ENCODE measurements at regions not wholly inside any gene's neighbourhood (a gene's known extent, or its start where the extent isn't known, plus 50 kb on each side); places are given as distances from the start of the nearest gene placed in this dataset.
"Not testable (repeated sequence)": the region's sequence is repeated elsewhere in the genome, so short reads cannot be mapped to it uniquely, and the experiment has no call there.

DNA sequence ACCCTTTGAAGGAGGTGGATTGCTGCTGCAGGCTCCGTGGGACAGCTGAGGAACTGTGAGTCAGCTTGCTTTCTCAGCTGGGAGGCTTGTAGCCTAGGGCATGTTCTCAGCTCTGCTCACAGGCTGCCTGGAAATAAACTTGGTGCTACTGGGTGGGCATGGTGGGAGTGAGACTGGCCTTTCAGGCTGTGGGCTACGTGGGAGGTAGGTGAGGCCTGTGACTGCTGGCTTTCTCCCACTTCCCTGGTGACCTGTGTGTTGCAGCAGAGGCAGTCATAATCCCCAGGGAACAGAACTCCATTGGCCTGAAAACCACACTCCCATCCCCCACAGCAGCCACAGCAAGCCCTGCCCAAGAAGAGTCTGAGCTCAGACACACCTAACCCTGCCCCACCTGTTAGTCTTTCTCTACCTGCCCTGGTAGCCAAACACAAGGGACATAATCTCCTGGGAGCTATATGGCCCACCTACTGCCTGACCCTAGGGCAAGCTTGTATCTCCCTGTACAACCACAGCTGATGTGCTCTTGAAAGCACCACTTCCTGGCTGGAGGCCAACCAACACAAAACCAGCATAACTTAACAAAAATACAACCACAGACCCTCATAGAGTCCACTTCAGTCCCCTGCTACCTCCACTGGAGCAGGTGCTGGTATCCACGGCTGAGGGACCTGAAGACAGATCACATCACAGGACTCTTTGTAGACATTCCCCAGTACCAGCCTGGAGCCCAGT, 236.5 kb downstream of the SQOR start:
- DNase-seq (ENCODE audit: low read depth), result no peak
- TF ChIP-seq, protein P1, sequence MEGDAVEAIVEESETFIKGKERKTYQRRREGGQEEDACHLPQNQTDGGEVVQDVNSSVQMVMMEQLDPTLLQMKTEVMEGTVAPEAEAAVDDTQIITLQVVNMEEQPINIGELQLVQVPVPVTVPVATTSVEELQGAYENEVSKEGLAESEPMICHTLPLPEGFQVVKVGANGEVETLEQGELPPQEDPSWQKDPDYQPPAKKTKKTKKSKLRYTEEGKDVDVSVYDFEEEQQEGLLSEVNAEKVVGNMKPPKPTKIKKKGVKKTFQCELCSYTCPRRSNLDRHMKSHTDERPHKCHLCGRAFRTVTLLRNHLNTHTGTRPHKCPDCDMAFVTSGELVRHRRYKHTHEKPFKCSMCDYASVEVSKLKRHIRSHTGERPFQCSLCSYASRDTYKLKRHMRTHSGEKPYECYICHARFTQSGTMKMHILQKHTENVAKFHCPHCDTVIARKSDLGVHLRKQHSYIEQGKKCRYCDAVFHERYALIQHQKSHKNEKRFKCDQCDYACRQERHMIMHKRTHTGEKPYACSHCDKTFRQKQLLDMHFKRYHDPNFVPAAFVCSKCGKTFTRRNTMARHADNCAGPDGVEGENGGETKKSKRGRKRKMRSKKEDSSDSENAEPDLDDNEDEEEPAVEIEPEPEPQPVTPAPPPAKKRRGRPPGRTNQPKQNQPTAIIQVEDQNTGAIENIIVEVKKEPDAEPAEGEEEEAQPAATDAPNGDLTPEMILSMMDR (IDR thresholded peaks at IDR 0.05; ENCODE audit: insufficient read depth, low read depth, low read length, missing control alignments), result no peak
- no peak overlapping the region for H3K4me3 ChIP-seq (ENCODE audit: low read depth, low read length)

DNA sequence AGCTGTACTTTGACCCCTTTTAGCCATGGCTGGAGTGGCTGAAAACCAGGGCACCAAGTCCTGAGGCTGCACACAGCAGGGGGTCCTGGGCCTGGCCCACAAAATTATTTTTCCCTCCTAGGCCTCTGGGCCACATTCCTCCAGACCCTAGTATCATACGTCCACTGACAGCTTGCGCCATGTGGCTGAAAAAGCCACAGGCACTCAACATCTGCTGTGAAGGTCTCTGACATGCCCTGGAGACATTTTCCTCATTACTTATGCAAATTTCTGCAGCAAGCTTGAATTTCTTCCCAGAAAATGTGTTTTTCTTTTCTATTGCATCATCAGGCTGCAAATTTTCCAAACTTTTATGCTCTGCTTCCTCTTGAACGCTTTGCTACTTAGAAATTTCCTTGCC, 239.0 kb downstream of the SQOR start:
- no peak for DNase-seq (ENCODE audit: low read depth)
- TF ChIP-seq, protein P1 (IDR thresholded peaks at IDR 0.05; ENCODE audit: insufficient read depth, low read depth, low read length, missing control alignments), result no peak
- no peak overlapping the region for H3K4me3 ChIP-seq (ENCODE audit: low read depth, low read length)

DNA sequence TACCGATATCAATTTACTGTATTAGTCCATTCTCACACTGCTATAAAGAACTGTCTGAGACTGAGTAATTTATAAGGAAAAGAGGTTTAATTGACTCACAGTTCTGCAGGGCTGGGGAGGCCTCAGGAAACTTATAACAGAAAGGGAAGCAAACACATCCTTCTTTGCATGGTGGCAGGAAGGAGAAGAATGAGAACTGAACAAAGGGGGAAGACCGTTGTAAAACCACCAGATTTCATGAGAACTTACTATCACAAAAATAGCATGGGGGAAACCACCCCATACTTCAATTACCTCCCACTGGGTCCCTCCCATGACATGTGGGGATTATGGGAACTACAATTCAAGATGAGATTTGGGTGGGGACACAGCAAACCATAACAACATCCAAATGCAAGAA, 239.7 kb downstream of the SQOR start:
- DNase-seq (ENCODE audit: low read depth), result not testable (repeated sequence)

DNA sequence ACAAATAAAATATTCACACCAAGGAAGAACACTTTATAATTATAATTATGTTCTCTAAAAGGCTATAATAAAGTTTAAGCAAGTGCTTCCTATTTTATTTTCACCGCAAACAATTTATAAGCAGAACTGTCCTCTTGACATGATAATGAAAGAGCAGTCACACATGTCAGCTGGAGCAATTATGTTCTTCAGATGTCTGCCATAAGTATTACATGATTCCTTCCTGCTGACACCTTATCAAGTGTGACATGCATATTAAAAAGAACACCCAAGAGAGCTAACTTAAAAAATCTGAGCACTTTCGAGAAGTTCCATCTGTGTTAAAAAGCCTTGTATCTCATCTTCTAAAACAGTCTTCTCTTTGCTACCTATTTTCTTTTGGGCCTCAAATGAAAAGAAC, 249.5 kb downstream of the SQOR start:
- H3K4me3 ChIP-seq (ENCODE audit: low read depth, low read length), result no peak overlapping the region
- TF ChIP-seq, protein P1 (IDR thresholded peaks at IDR 0.05; ENCODE audit: insufficient read depth, low read depth, low read length, missing control alignments), result no peak
- no peak for DNase-seq (ENCODE audit: low read depth)

More for the DNA sequence above, 239.7 kb downstream of the SQOR start:
- H3K4me3 ChIP-seq (ENCODE audit: low read depth, low read length), result not testable (repeated sequence)

DNA sequence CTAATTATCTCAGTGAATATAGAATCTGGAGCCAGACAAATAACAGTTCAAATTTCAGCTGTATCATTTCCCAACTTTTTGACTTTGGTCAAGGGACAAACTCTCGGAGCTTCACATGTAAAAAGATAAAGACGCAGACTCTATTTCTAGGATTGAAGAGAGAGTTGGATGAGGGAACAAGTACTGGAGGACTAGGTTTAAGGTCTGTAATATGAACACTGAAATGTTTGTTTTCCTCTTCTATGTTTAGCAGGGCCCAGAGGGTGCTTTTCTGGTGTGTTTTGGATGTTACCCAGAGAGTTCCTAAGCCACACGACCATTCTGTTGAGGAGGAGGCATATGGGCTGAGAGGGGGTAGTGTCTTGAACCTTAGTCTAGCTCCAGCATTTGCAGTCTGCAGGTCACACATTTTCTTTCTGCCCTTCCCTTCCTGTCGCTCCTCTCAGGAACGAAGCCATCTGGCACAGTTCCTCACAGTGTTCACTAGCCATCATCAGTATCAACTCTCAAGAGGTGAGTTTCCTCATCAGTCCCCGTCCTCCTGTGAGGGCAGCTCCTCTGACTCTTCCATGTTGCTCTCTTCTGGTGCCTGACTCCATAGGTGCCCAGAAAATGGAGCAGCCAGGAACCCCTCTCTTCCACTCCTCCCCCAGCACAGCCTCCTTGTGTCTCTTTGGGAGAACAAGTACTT, 250.1 kb downstream of the SQOR start:
- DNase-seq (ENCODE audit: low read depth), result no peak
- TF ChIP-seq, protein P1 (IDR thresholded peaks at IDR 0.05; ENCODE audit: insufficient read depth, low read depth, low read length, missing control alignments), result no peak

DNA sequence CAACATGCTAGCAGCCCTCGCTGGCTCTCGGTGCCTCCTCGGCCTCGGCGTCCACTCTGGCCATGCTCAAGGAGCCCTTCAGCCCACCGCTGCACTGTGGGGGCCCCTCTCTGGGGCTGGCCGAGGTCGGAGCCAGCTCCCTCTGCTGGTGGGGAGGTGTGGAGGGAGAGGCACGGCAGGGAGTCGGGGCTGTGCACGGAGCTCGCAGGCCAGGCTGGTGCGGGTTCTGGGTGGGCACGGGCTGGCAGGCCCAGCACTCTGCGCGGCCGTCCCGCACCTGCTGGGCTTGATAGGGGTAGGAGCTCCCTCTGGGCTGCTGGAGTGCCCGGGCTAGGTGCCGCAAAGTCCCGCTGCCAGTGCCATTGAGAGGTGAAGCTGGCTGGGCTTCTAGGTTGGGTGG, 251.0 kb downstream of the SQOR start:
- TF ChIP-seq, protein P1 (IDR thresholded peaks at IDR 0.05; ENCODE audit: insufficient read depth, low read depth, low read length, missing control alignments), result no peak
- DNase-seq (ENCODE audit: low read depth), result no peak
- H3K4me3 ChIP-seq (ENCODE audit: low read depth, low read length), result no peak overlapping the region

More for the DNA sequence above, 250.1 kb downstream of the SQOR start:
- H3K4me3 ChIP-seq (ENCODE audit: low read depth, low read length), result no peak overlapping the region

DNA sequence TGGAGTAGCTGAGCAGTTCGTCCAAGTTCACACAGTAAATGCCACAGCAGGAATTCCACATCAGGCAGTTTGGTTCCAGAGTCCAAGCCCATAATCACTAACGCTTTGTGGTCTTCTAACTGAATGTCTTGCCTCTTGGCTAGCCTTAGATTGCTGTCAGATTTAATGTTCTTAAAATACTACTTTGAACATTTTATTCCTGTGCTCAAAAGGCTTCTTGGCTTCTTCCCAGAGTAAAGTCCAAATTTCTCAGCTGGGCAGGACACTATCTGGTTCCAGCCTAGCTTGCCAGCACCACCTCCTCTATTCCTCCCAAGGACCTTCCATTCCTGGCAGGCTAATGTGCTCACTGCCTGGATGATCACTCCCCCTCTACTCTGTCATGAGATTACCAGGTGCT, 256.9 kb downstream of the SQOR start:
- TF ChIP-seq, protein P1 (IDR thresholded peaks at IDR 0.05; ENCODE audit: insufficient read depth, low read depth, low read length, missing control alignments), result no peak

More for the DNA sequence above, 256.9 kb downstream of the SQOR start:
- no peak for DNase-seq (ENCODE audit: low read depth)
- H3K4me3 ChIP-seq (ENCODE audit: low read depth, low read length), result no peak overlapping the region
